Lower leg skin (tissue), 4 donors: ENCODE measurements at regions not wholly inside any gene's neighbourhood (a gene's known extent, or its start where the extent isn't known, plus 50 kb on each side); places are given as distances from the start of the nearest gene placed in this dataset.

Experiments
- DNase-seq, 2 donors: peaks; one replicate each; pipeline ENCODE4 v3.0.0-alpha.2; 2019; ENCODE audit warnings: low spot score in 2 of 2
- H3K4me3 ChIP-seq: fragments of 200-600 bp; sonication (generic); 2 replicates; pipeline ENCODE4 v1.5.1; 2017; ENCODE audit warnings: mild to moderate bottlenecking, low read depth; ENCODE audit not compliant: poor library complexity, severe bottlenecking
- POLR2A ChIP-seq, 2 donors: fragments of 450-650 bp; IDR thresholded peaks; one replicate each; pipeline ENCODE4 v1.6.1; 2016 to 2017; ENCODE audit warnings: antibody characterized with exemption in 2 of 2, mild to moderate bottlenecking in 1 of 2, moderate library complexity in 1 of 2
- WGBS, 2 donors: methylation state at CpG; one replicate each; pipeline ENCODE4 v1.1.5; 2018; 5-methylcytosine and 5-hydroxymethylcytosine counted together
- intact Hi-C: fragments of 100-400 bp; cut with DNase I; formaldehyde crosslinking; loops from one replicate; pipeline ENCODE4 v1.15.0; 2023; ENCODE audit warnings: low total_unique reads
- TF ChIP-seq, protein P1 (sequence below), 3 donors: fragments of 450-650 bp; IDR thresholded peaks; one replicate each; pipeline ENCODE4 v1.5.1; 2016; ENCODE audit warnings: antibody characterized with exemption in 3 of 3, mild to moderate bottlenecking in 3 of 3, moderate library complexity in 2 of 3

DNA sequence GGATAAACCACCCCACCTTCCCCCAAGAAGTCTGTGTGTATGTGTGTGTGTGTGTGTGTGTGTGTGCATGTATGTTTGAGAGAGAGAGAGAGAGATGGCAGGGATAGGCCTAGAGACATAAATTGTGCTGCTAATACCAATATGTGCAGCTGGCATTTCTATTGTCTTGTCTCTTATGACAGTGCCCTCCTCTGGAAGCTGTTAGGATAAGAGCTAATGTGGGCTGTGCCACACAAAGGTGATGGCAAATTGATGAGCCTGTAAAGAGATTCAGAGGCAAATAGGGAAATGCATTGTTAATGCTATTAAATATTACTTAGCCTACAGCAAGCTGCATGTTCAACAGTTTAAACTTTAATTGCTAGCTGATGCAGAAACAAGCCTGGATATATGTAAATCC, 332.0 kb downstream of the NKX6-1 start:
- TF ChIP-seq, protein P1, sequence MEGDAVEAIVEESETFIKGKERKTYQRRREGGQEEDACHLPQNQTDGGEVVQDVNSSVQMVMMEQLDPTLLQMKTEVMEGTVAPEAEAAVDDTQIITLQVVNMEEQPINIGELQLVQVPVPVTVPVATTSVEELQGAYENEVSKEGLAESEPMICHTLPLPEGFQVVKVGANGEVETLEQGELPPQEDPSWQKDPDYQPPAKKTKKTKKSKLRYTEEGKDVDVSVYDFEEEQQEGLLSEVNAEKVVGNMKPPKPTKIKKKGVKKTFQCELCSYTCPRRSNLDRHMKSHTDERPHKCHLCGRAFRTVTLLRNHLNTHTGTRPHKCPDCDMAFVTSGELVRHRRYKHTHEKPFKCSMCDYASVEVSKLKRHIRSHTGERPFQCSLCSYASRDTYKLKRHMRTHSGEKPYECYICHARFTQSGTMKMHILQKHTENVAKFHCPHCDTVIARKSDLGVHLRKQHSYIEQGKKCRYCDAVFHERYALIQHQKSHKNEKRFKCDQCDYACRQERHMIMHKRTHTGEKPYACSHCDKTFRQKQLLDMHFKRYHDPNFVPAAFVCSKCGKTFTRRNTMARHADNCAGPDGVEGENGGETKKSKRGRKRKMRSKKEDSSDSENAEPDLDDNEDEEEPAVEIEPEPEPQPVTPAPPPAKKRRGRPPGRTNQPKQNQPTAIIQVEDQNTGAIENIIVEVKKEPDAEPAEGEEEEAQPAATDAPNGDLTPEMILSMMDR (IDR thresholded peaks at IDR 0.05), result no peak
- no peak for TF ChIP-seq POLR2A (IDR thresholded peaks at IDR 0.05)
- H3K4me3 ChIP-seq, result no peak overlapping the region
- intact Hi-C loops, result no loop called here
- DNase-seq, result no peak

- DNase-seq, result no peak
- H3K4me3 ChIP-seq, result no peak overlapping the region
- intact Hi-C loops, result no loop called here
- WGBS, 2 donors, result 78 to 95% methylated on average over 1 of the region's 1 CpG
- TF ChIP-seq, protein P1 (IDR thresholded peaks at IDR 0.05), result no peak
- no peak for TF ChIP-seq POLR2A (IDR thresholded peaks at IDR 0.05)
These were observed 332.6 kb downstream of the NKX6-1 start for GRCh38 chr4:84166486-84166885.

DNA sequence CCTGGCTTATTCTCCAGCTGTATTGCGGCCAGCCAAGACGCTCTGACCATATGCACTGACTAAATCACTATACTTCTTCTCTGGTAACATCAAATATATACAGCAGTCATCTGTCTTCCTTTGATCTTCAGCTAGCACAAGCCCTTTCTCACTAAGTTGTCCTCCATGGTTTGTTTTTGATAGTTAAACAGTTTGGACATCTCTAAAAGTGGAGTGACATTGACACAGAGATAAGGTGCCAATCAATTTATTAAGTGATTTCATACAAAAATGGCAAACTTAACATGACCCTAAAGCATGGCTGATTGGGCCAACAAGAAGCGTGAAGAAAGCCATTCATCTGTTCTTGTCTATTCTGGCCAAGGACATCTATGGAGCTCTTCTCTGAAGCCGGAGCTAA, 334.9 kb downstream of the NKX6-1 start:
- WGBS, 2 donors, result 83 to 85% methylated on average over 4 of the region's 4 CpGs
- no peak overlapping the region for H3K4me3 ChIP-seq
- intact Hi-C loops, result no loop called here
- no peak for TF ChIP-seq POLR2A (IDR thresholded peaks at IDR 0.05)
- TF ChIP-seq, protein P1 (IDR thresholded peaks at IDR 0.05), result no peak
- DNase-seq, result no peak

DNA sequence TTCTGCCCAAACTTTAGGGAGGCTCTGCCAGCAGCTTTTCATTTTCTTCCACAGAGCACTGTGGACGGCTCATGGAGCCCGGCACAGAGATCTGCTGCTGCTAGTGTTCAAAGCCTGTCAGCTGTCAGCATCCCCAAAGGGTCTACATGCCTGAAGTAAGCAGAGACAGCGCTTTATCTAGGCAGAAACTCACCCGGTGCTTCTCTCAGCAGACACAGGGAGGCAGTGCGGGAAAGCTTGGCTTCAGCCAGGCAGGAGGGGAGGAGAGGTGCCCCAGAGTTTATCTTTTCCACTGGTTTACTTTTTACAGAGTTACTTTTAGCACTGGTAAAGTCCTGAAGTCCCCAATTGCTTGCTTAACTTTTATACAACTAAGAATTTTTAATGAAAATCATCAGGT, 339.3 kb downstream of the NKX6-1 start:
- intact Hi-C loops, result no loop called here
- no peak for DNase-seq
- no peak for TF ChIP-seq POLR2A (IDR thresholded peaks at IDR 0.05)
- TF ChIP-seq, protein P1 (IDR thresholded peaks at IDR 0.05), result no peak
- WGBS, 2 donors, result 12 to 14% methylated on average over 5 of the region's 5 CpGs
- no peak overlapping the region for H3K4me3 ChIP-seq

- 81 to 87% methylated on average over 5 of the region's 5 CpGs for WGBS, 2 donors
- no peak overlapping the region for H3K4me3 ChIP-seq
- intact Hi-C loops, result no loop called here
- TF ChIP-seq, protein P1 (IDR thresholded peaks at IDR 0.05), result no peak
- no peak for TF ChIP-seq POLR2A (IDR thresholded peaks at IDR 0.05)
- no peak for DNase-seq
These were observed 340.4 kb downstream of the NKX6-1 start for GRCh38 chr4:84158670-84159069.

DNA sequence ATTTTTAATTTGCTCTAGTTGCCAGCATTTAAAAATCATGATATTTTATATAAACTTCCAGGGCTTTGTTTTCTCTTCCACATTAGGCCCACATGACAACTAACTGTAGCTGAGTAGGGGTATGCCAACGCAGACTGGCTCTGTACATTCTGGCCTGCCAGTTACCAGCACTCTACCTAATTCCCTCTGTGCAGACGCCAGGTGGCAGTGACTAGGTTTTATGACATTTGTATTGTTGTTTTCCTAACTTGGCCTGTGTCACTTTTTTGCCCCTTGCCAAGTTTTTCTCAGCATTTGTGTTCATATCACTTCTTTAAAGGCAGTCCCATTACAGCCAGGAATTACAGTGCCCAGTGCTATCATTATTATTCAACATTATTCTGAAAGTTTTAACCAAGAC, 347.5 kb downstream of the NKX6-1 start:
- no peak for DNase-seq
- intact Hi-C loops, result no loop called here
- TF ChIP-seq POLR2A (IDR thresholded peaks at IDR 0.05), result no peak
- TF ChIP-seq, protein P1 (IDR thresholded peaks at IDR 0.05), result no peak
- 55 to 62% methylated on average over 2 of the region's 2 CpGs for WGBS, 2 donors
- H3K4me3 ChIP-seq, result no peak overlapping the region
